GM12878 (cell line): ENCODE measurements at regions not wholly inside any gene's neighbourhood (a gene's known extent, or its start where the extent isn't known, plus 50 kb on each side); places are given as distances from the start of the nearest gene placed in this dataset.

Experiments used
- IRF4 ChIP-seq: IDR thresholded peaks from 2 replicates; pipeline ENCODE4 v1.6.1; 2011; ENCODE audit warnings: low read depth, low read length
- IRF5 ChIP-seq: fragments of 450-650 bp; IDR thresholded peaks from 2 replicates; pipeline ENCODE4 v1.6.1; 2017; ENCODE audit warnings: borderline replicate concordance
- MTA2 ChIP-seq: fragments of 450-650 bp; IDR thresholded peaks from 2 replicates; pipeline ENCODE4 v1.6.1; 2016; ENCODE audit warnings: low read depth, mild to moderate bottlenecking, moderate library complexity
- STAT1 ChIP-seq: fragments of 450-650 bp; conservative IDR thresholded peaks from 2 replicates; pipeline ENCODE4 v1.6.1; 2014; ENCODE audit warnings: antibody characterized with exemption, mild to moderate bottlenecking
- TCF7 ChIP-seq: IDR thresholded peaks from 2 replicates; pipeline ENCODE4 v1.6.1; 2014; ENCODE audit warnings: antibody characterized with exemption, borderline replicate concordance
- ZNF217 ChIP-seq: fragments of 450-650 bp; IDR thresholded peaks from 2 replicates; pipeline ENCODE4 v1.6.1; 2017; ENCODE audit warnings: antibody characterized with exemption, mild to moderate bottlenecking
- TF ChIP-seq, protein P1 (sequence below): IDR thresholded peaks from 2 replicates; pipeline ENCODE4 v1.6.1; 2011; ENCODE audit warnings: borderline replicate concordance, low read depth, mild to moderate bottlenecking, moderate library complexity, mixed read lengths, low read length; ENCODE audit not compliant: insufficient read depth; ENCODE audit errors: extremely low read length

GRCh38 chr13:30371649-30372265, 50.5 kb upstream of the UBE2L5 start (continued):
- TF ChIP-seq, protein P1, sequence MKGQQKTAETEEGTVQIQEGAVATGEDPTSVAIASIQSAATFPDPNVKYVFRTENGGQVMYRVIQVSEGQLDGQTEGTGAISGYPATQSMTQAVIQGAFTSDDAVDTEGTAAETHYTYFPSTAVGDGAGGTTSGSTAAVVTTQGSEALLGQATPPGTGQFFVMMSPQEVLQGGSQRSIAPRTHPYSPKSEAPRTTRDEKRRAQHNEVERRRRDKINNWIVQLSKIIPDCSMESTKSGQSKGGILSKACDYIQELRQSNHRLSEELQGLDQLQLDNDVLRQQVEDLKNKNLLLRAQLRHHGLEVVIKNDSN = peak; percentile 85
- TF ChIP-seq TCF7 (peak; percentile 48; the same call in 1 of the 2 replicates), ZNF217 (no peak), IRF4 (peak; percentile 60; the same call in 1 of the 2 replicates), MTA2 (peak; percentile 97), STAT1 (no peak), IRF5 (no peak)
